Muscle layer of duodenum (tissue), 2 donors: ENCODE measurements at regions not wholly inside any gene's neighbourhood (a gene's known extent, or its start where the extent isn't known, plus 50 kb on each side); places are given as distances from the start of the nearest gene placed in this dataset.

Experiments
- H3K27ac ChIP-seq: one replicate; pipeline ENCODE4 v1.7.0; 2013; ENCODE audit warnings: mild to moderate bottlenecking, low read length
- H3K27me3 ChIP-seq: one replicate; pipeline ENCODE4 v1.7.0; 2013; ENCODE audit warnings: low read depth, mild to moderate bottlenecking, control low read depth, low read length
- H3K36me3 ChIP-seq, 2 donors: one replicate each; pipeline ENCODE4 v1.7.0; 2013; ENCODE audit warnings: low read length in 2 of 2, control low read depth in 1 of 2, mild to moderate bottlenecking in 1 of 2; ENCODE audit not compliant: insufficient read depth in 2 of 2, control insufficient read depth in 1 of 2
- H3K4me1 ChIP-seq, 2 donors: one replicate each; pipeline ENCODE4 v1.7.0; 2013; ENCODE audit warnings: low read length in 2 of 2, mild to moderate bottlenecking in 2 of 2, control low read depth in 1 of 2, moderate library complexity in 1 of 2; ENCODE audit not compliant: insufficient read depth in 2 of 2, control insufficient read depth in 1 of 2
- H3K4me3 ChIP-seq, 2 donors: one replicate each; pipeline ENCODE4 v1.7.0; 2013; ENCODE audit warnings: low read length in 2 of 2, low read depth in 1 of 2, mild to moderate bottlenecking in 1 of 2
- H3K9me3 ChIP-seq, 2 donors: one replicate each; pipeline ENCODE4 v1.7.0; 2013; ENCODE audit warnings: low read length in 2 of 2, control low read depth in 1 of 2, mild to moderate bottlenecking in 1 of 2; ENCODE audit not compliant: control insufficient read depth in 1 of 2
- donor health status: healthy.

GRCh38 chr5:21694567-21694966 is 1158.6 kb downstream of the CDH12 start:
- H3K4me3 ChIP-seq = no peak overlapping the region
- H3K4me1 ChIP-seq = no peaks in the 10 kb centered on the region
- H3K36me3 ChIP-seq = no peaks in the 10 kb centered on the region
- H3K9me3 ChIP-seq = peaks cover 0 to 5% of the 10 kb centered on the region in 2 donors
- H3K27ac ChIP-seq = no peak overlapping the region
- no peaks in the 10 kb centered on the region for H3K27me3 ChIP-seq

GRCh38 chr5:21693591-21693990 is 1159.6 kb downstream of the CDH12 start:
- no peaks in the 10 kb centered on the region for H3K27me3 ChIP-seq
- peaks cover 0 to 5% of the 10 kb centered on the region in 2 donors for H3K9me3 ChIP-seq
- no peak overlapping the region for H3K4me3 ChIP-seq
- no peak overlapping the region for H3K27ac ChIP-seq
- H3K36me3 ChIP-seq = no peaks in the 10 kb centered on the region
- no peaks in the 10 kb centered on the region for H3K4me1 ChIP-seq

DNA sequence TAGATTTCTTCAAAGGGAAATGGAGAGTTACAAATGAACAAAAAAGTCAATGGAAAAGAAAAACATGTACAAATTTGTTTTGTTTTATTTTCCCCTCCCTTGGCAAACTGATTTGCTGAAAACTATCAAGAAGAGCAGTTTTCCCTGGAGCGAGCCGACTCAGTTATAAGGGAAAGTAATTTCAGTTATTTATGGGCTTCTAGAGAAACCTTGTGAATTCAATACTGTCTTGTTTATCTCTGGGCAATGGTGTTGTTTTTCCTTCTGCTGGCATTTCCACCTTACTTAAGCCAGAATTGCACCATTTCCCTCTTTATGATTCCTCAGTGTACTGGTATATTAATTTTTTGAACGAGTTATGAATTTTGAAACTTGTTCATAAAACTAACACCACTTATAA is 1163.6 kb downstream of the CDH12 start:
- Histone ChIP-seq H3K4me3 (no peak overlapping the region), H3K9me3 (no peaks in the 10 kb centered on the region), H3K4me1 (no peaks in the 10 kb centered on the region), H3K36me3 (no peaks in the 10 kb centered on the region), H3K27ac (no peak overlapping the region), H3K27me3 (no peaks in the 10 kb centered on the region)

- Histone ChIP-seq H3K9me3 (no peaks in the 10 kb centered on the region), H3K4me3 (no peak overlapping the region), H3K27me3 (no peaks in the 10 kb centered on the region)
Measured at GRCh38 chr5:21688655-21689054, 1164.5 kb downstream of the CDH12 start.

DNA sequence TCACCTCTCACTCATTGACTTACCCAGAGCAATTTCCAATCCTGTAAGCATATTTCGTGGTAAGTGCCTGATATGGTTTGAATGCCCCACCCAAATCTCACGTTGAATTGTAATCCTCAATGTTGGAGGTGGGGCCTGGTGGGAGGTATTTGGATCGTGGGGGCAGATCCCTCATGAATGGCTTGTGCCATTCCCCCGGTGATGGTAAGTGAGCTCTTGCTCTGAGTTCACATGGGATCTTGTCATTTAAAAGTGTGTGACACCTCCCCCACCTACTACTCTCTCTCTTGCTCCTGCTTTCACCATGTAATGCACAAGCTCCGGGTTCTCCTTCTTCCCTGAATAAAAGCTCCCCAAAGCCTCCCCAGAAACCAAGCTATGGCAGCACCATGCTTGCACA is 1165.5 kb downstream of the CDH12 start:
- Histone ChIP-seq H3K9me3 (no peaks in the 10 kb centered on the region), H3K27me3 (no peaks in the 10 kb centered on the region), H3K4me1 (no peaks in the 10 kb centered on the region), H3K27ac (no peak overlapping the region), H3K36me3 (no peaks in the 10 kb centered on the region), H3K4me3 (no peak overlapping the region)

More at GRCh38 chr5:21688655-21689054, 1164.5 kb downstream of the CDH12 start:
- Histone ChIP-seq H3K36me3 (no peaks in the 10 kb centered on the region), H3K27ac (no peak overlapping the region), H3K4me1 (no peaks in the 10 kb centered on the region)

GRCh38 chr5:21686706-21687105 is 1166.4 kb downstream of the CDH12 start:
- Histone ChIP-seq H3K4me3 (no peak overlapping the region), H3K27me3 (no peaks in the 10 kb centered on the region), H3K27ac (no peak overlapping the region), H3K9me3 (no peaks in the 10 kb centered on the region), H3K4me1 (no peaks in the 10 kb centered on the region), H3K36me3 (no peaks in the 10 kb centered on the region)

- H3K27me3 ChIP-seq = no peaks in the 10 kb centered on the region
- no peak overlapping the region for H3K4me3 ChIP-seq
- no peaks in the 10 kb centered on the region for H3K36me3 ChIP-seq
- H3K9me3 ChIP-seq = no peaks in the 10 kb centered on the region
- no peaks in the 10 kb centered on the region for H3K4me1 ChIP-seq
- H3K27ac ChIP-seq = no peak overlapping the region
Measured at GRCh38 chr5:21685522-21685921, 1167.6 kb downstream of the CDH12 start.

DNA sequence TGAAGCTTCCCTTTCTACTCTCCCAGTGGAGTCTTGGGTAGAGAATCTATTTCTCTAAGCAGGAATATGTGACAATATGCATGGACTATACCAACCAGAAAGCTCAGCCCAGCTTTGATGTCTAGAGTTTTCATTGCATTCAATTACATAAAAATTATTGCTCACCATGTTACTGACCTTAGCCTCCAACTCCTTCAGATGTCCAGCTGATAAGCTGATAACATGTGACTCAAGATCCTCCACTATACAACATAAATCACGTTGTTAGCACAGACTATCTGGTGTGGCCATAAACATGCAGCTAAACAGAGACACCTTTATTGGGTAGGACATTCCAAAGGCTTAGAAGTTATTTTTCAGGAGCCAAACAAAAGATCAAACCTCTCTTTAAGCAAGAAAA is 1168.2 kb downstream of the CDH12 start:
- Histone ChIP-seq H3K9me3 (no peaks in the 10 kb centered on the region), H3K36me3 (no peaks in the 10 kb centered on the region), H3K27ac (no peak overlapping the region), H3K4me1 (no peaks in the 10 kb centered on the region), H3K4me3 (no peak overlapping the region), H3K27me3 (no peaks in the 10 kb centered on the region)

DNA sequence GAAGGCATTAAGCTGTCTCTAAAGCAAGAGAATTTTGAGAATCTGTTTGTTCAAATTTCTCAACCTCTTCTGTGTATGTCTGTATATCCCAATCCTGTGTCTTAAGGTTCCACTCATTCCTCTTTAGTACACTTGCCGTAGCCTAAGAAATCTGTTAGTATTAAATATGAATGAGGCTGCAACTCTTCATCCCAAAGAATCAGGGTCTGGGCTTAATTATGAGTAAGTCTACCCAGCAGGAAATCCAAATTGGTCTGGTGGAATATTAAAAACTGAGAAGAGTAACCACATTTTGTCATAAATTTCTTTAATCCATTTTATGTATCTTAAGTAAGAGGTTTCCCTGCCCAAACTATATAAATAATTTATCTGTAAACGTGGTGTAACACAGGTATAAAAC is 1171.2 kb downstream of the CDH12 start:
- Histone ChIP-seq H3K4me1 (no peaks in the 10 kb centered on the region), H3K27ac (no peak overlapping the region)

GRCh38 chr5:21680641-21681040 is 1172.5 kb downstream of the CDH12 start:
- no peaks in the 10 kb centered on the region for H3K9me3 ChIP-seq
- H3K36me3 ChIP-seq = no peaks in the 10 kb centered on the region
- H3K4me1 ChIP-seq = no peaks in the 10 kb centered on the region
- H3K4me3 ChIP-seq = no peak overlapping the region
- H3K27me3 ChIP-seq = no peaks in the 10 kb centered on the region
- H3K27ac ChIP-seq = no peak overlapping the region

More for the DNA sequence above, 1171.2 kb downstream of the CDH12 start:
- Histone ChIP-seq H3K9me3 (no peaks in the 10 kb centered on the region), H3K27me3 (no peaks in the 10 kb centered on the region), H3K4me3 (no peak overlapping the region), H3K36me3 (no peaks in the 10 kb centered on the region)

- Histone ChIP-seq H3K27me3 (no peaks in the 10 kb centered on the region), H3K4me3 (no peak overlapping the region), H3K36me3 (no peaks in the 10 kb centered on the region), H3K27ac (no peak overlapping the region), H3K9me3 (no peaks in the 10 kb centered on the region), H3K4me1 (no peaks in the 10 kb centered on the region)
Measured at GRCh38 chr5:21680196-21680595, 1172.9 kb downstream of the CDH12 start.

DNA sequence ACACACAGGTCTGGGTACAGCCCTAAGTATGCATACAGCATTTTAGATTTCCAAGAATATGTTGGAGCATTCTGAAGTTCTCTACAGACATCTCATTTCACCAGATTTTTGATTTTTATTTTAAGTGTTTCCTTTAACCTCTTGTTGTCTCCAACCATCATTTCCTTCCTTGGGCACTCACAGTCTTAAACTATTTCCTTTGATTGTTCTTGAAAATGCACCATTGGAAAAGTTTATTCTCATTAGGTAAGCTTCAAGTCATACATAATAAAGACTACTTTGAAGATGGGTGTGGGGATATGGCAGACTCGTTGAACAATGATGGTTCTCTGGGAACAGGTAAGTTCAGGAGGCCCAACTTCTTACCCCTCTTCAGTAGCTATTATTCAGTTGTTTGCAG is 1174.6 kb downstream of the CDH12 start:
- no peaks in the 10 kb centered on the region for H3K9me3 ChIP-seq
- no peak overlapping the region for H3K27ac ChIP-seq
- no peaks in the 10 kb centered on the region for H3K27me3 ChIP-seq
- H3K4me3 ChIP-seq = no peak overlapping the region
- H3K4me1 ChIP-seq = no peaks in the 10 kb centered on the region
- no peaks in the 10 kb centered on the region for H3K36me3 ChIP-seq
